HG03159 (cell line): ENCODE measurements at regions not wholly inside any gene's neighbourhood (a gene's known extent, or its start where the extent isn't known, plus 50 kb on each side); places are given as distances from the start of the nearest gene placed in this dataset.
"Not testable (repeated sequence)": the region's sequence is repeated elsewhere in the genome, so short reads cannot be mapped to it uniquely, and the experiment has no call there.

Source experiments
- ATAC-seq: cut with Tn5 transposase; IDR thresholded peaks from one replicate; pipeline ENCODE4 v1.9.1; 2021; ENCODE audit warnings: mild to moderate bottlenecking, moderate library complexity; ENCODE audit not compliant: unreplicated experiment

- not testable (repeated sequence) for ATAC-seq
Observed at GRCh38 chr3:75311306-75311705, 352.8 kb upstream of the FRG2C start.

GRCh38 chr3:75312469-75312868 lies 351.7 kb upstream of the FRG2C start:
- not testable (repeated sequence) for ATAC-seq

GRCh38 chr3:75319776-75320175 lies 344.4 kb upstream of the FRG2C start:
- ATAC-seq: not testable (repeated sequence)

- ATAC-seq: no peak
Observed at GRCh38 chr3:75320369-75320768, 343.8 kb upstream of the FRG2C start.

- no peak for ATAC-seq
Observed at GRCh38 chr3:75321060-75321459, 343.1 kb upstream of the FRG2C start.

- not testable (repeated sequence) for ATAC-seq
Observed at GRCh38 chr3:75323936-75324335, 340.2 kb upstream of the FRG2C start.

GRCh38 chr3:75325716-75326115 lies 338.4 kb upstream of the FRG2C start:
- no peak for ATAC-seq

GRCh38 chr3:75327453-75327852 lies 336.7 kb upstream of the FRG2C start:
- no peak for ATAC-seq

- ATAC-seq: no peak
Observed at GRCh38 chr3:75329476-75330097, 334.5 kb upstream of the FRG2C start.

GRCh38 chr3:75330446-75330845 lies 333.7 kb upstream of the FRG2C start:
- ATAC-seq: not testable (repeated sequence)

- ATAC-seq: not testable (repeated sequence)
Observed at GRCh38 chr3:75332090-75332489, 332.0 kb upstream of the FRG2C start.

GRCh38 chr3:75332794-75333193 lies 331.3 kb upstream of the FRG2C start:
- ATAC-seq: no peak

GRCh38 chr3:75334299-75334698 lies 329.8 kb upstream of the FRG2C start:
- ATAC-seq: no peak

GRCh38 chr3:75337226-75337900 lies 326.8 kb upstream of the FRG2C start:
- no peak for ATAC-seq

- no peak for ATAC-seq
Observed at GRCh38 chr3:75338342-75338741, 325.8 kb upstream of the FRG2C start.

GRCh38 chr3:75341324-75342067 lies 322.6 kb upstream of the FRG2C start:
- ATAC-seq: no peak

- no peak for ATAC-seq
Observed at GRCh38 chr3:75342425-75342824, 321.7 kb upstream of the FRG2C start.

- ATAC-seq: not testable (repeated sequence)
Observed at GRCh38 chr3:75350536-75350935, 313.6 kb upstream of the FRG2C start.

- not testable (repeated sequence) for ATAC-seq
Observed at GRCh38 chr3:75362086-75362784, 301.9 kb upstream of the FRG2C start.

GRCh38 chr3:75372964-75373363 lies 291.2 kb upstream of the FRG2C start:
- not testable (repeated sequence) for ATAC-seq

GRCh38 chr3:75379840-75380239 lies 284.3 kb upstream of the FRG2C start:
- not testable (repeated sequence) for ATAC-seq
